Nephron progenitor cell (in vitro differentiated cells): ENCODE measurements at regions not wholly inside any gene's neighbourhood (a gene's known extent, or its start where the extent isn't known, plus 50 kb on each side); places are given as distances from the start of the nearest gene placed in this dataset.

Source experiments
- DNase-seq: peaks from one replicate; pipeline ENCODE4 v3.0.0; 2021
- H3K27ac Mint-ChIP-seq: 2 replicates; pipeline ENCODE4 v1.8.0; 2021; ENCODE audit warnings: mild to moderate bottlenecking, moderate library complexity, mixed read lengths
- H3K27me3 Mint-ChIP-seq: 2 replicates; pipeline ENCODE4 v1.8.0; 2021; ENCODE audit warnings: mild to moderate bottlenecking, low read depth, mixed read lengths; ENCODE audit not compliant: poor library complexity
- H3K36me3 Mint-ChIP-seq: 2 replicates; pipeline ENCODE4 v1.8.0; 2021; ENCODE audit warnings: low read depth, mixed read lengths
- H3K4me1 Mint-ChIP-seq: 2 replicates; pipeline ENCODE4 v1.8.0; 2021; ENCODE audit warnings: mixed read lengths
- H3K4me3 Mint-ChIP-seq: 2 replicates; pipeline ENCODE4 v1.8.0; 2021; ENCODE audit warnings: mild to moderate bottlenecking, moderate library complexity, mixed read lengths
- H3K9me3 Mint-ChIP-seq: 2 replicates; pipeline ENCODE4 v1.8.0; 2021; ENCODE audit warnings: mild to moderate bottlenecking, moderate library complexity, mixed read lengths
- TF ChIP-seq, protein P1 (sequence below): fragments of 200-600 bp; sonication (generic); IDR thresholded peaks from 2 replicates; pipeline ENCODE4 v1.5.0; 2021; ENCODE audit warnings: antibody characterized with exemption

DNA sequence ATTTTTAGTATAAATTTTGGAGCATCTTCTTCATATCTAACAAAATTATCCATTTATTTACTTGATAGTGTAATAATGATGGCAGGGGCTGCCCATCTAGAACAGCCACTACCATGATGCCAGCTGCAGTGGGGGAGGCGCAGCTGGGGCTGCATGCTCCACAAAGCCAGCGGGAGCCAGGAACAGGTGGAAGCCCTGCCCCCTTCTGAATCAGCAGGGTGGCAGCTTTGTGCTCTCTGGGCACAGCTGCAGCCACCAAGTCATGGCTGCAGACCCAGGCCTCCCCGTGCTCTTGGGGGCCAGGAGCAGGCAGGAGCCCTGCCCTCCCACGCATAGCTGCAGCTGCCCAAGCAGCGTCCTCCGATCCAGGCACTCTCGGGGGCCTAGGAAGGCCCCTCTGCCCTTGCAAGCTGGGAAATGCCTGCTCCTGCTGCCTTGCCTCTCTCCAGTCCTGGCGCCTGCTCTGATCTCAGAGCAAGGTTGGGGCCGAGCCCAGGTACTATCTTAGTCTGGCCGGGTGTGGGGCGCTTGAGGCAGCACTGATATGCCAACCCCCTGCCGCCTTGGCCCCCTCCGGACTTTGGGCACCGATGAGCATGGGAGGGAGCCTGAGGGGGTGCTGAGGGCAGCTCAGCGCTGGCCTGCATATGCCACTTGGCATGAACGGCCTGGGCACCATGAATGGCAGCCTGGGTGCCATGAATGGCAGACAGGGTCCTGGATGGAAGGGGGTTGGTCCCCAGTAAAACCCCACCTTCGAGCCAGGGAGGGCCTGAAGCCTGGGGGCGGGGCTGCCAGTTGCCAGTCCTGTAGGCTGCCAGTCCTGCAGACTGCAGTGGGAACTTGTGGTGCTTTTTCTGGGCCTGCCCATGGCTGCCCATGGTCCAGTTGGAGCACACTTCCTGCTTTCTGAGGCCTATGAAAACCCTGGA lies 1110.8 kb upstream of the POT1 start:
- Mint-ChIP-seq H3K9me3 (no peaks in the 10 kb centered on the region), H3K36me3 (no peaks in the 10 kb centered on the region), H3K4me1 (no peaks in the 10 kb centered on the region), H3K4me3 (no peak overlapping the region), H3K27ac (no peak overlapping the region), H3K27me3 (no peaks in the 10 kb centered on the region)
- peak; percentile 4 for DNase-seq
- TF ChIP-seq, protein P1, sequence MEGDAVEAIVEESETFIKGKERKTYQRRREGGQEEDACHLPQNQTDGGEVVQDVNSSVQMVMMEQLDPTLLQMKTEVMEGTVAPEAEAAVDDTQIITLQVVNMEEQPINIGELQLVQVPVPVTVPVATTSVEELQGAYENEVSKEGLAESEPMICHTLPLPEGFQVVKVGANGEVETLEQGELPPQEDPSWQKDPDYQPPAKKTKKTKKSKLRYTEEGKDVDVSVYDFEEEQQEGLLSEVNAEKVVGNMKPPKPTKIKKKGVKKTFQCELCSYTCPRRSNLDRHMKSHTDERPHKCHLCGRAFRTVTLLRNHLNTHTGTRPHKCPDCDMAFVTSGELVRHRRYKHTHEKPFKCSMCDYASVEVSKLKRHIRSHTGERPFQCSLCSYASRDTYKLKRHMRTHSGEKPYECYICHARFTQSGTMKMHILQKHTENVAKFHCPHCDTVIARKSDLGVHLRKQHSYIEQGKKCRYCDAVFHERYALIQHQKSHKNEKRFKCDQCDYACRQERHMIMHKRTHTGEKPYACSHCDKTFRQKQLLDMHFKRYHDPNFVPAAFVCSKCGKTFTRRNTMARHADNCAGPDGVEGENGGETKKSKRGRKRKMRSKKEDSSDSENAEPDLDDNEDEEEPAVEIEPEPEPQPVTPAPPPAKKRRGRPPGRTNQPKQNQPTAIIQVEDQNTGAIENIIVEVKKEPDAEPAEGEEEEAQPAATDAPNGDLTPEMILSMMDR: no peak

DNA sequence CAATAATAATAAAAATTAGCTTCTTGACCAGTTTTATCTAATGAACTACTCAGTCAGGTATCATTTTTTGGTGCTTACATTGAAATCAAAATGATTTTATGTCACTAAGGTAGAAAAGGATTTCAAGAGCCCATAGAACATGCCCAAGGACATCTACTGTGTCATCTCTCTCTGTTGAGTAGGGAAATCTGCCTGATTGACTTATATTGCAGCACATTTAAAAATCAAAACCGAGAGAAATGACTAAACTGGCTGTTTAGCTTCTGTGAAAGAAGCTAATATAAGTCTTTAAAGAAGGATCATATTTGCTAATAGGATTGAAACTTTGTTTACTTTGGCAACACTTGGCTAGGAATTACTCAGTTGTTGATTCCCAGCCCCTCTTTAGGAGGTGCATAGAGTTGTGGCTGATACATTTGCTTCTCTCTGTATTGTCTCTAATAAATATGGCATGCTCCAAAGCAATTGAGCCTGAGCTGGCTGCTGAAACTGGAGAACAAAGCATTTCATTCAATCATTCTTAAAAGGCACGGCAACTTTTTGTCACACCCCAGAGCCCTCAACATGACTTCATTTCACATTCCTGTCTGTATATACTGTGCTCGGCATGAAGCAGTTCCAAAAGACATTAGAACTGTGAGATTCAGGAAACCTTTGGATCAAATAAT lies 1096.9 kb upstream of the POT1 start:
- H3K4me1 Mint-ChIP-seq: peaks cover 6% of the 10 kb centered on the region
- H3K27me3 Mint-ChIP-seq: no peaks in the 10 kb centered on the region
- H3K27ac Mint-ChIP-seq: no peak overlapping the region
- no peaks in the 10 kb centered on the region for H3K36me3 Mint-ChIP-seq
- no peak for DNase-seq
- no peak overlapping the region for H3K4me3 Mint-ChIP-seq
- TF ChIP-seq, protein P1: no peak
- no peaks in the 10 kb centered on the region for H3K9me3 Mint-ChIP-seq

DNA sequence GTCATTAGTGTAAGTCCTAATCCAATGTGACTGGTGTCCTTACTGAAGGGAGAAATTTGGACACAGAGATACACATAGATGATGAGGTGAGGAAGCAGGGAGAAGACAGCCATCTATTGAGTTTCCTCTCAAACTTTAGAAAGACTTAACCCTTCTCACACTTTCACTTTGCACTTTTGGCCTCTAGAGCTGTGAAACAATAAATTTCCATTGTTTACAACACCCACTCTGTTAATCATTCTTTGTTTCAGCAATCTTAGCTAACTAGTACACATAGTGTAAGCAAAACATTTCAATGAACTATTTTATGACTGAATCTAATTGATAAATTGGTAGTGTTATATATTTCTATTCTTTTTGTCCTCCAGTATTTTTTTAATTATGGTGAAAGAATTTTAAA lies 1092.8 kb upstream of the POT1 start:
- Mint-ChIP-seq H3K4me3 (no peak overlapping the region), H3K4me1 (peaks cover 6% of the 10 kb centered on the region), H3K36me3 (no peaks in the 10 kb centered on the region), H3K27me3 (no peaks in the 10 kb centered on the region), H3K9me3 (no peaks in the 10 kb centered on the region), H3K27ac (no peak overlapping the region)
- TF ChIP-seq, protein P1: no peak
- no peak for DNase-seq

DNA sequence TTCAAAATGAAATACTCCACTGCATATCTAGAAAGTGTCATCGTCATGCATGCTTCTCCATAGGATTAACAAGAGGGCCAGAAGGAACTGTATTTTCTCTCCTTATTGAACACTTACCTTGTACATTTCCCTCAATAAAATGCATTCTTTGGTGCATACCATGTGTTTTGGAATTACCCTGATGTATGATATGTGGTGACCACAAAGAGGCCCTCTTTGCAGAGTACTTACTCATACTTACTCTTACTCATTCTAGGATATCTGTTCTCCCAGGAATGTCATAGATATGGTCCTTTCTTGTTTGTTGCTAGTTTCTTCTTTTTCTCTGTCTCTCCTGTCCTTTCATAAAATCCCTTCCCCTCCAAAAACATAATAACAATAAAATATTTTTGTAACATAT lies 1087.1 kb upstream of the POT1 start:
- Mint-ChIP-seq H3K4me1 (no peaks in the 10 kb centered on the region), H3K4me3 (no peak overlapping the region)
- TF ChIP-seq, protein P1: no peak

DNA sequence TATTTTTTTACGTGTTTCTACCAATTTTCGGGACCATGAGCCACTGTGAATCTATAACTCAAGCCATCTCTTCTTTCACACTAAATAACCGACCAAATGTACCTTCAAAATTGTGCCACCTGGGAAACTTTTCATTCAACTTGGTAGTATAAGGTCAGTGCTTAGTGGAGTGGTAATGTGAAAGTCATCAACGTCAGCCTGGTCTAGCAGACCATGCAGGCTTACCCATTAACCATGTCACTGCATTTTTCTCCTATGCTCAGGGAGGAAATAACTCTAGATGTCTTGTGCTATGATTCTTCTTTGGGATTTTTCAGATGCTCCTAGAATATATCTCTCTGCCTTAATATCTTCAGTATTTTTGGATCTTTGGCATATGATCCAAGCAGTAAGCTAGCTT lies 1075.4 kb upstream of the POT1 start:
- H3K4me3 Mint-ChIP-seq: no peak overlapping the region
- H3K36me3 Mint-ChIP-seq: no peaks in the 10 kb centered on the region
- H3K4me1 Mint-ChIP-seq: no peaks in the 10 kb centered on the region
- H3K9me3 Mint-ChIP-seq: no peaks in the 10 kb centered on the region
- no peak for DNase-seq
- TF ChIP-seq, protein P1: no peak
- H3K27me3 Mint-ChIP-seq: no peaks in the 10 kb centered on the region
- H3K27ac Mint-ChIP-seq: no peak overlapping the region

More for the DNA sequence above, 1087.1 kb upstream of the POT1 start:
- Mint-ChIP-seq H3K9me3 (no peaks in the 10 kb centered on the region), H3K27me3 (no peaks in the 10 kb centered on the region), H3K36me3 (no peaks in the 10 kb centered on the region), H3K27ac (no peak overlapping the region)
- DNase-seq: no peak
